Activated T-helper 9 cell treated with anti-CD3 and anti-CD28 coated beads, Interleukin-2, amount 50 U/mL, for 16 hours (primary cell): ENCODE measurements at regions not wholly inside any gene's neighbourhood (a gene's known extent, or its start where the extent isn't known, plus 50 kb on each side); places are given as distances from the start of the nearest gene placed in this dataset.

ENCODE experiments used
- DNase-seq: peaks from one replicate; pipeline ENCODE4 v3.0.0-alpha.2; 2020; ENCODE audit warnings: low read depth

GRCh38 chr16:11401161-11402050 lies 56.1 kb downstream of the RMI2 start:
- DNase-seq = no peak

DNA sequence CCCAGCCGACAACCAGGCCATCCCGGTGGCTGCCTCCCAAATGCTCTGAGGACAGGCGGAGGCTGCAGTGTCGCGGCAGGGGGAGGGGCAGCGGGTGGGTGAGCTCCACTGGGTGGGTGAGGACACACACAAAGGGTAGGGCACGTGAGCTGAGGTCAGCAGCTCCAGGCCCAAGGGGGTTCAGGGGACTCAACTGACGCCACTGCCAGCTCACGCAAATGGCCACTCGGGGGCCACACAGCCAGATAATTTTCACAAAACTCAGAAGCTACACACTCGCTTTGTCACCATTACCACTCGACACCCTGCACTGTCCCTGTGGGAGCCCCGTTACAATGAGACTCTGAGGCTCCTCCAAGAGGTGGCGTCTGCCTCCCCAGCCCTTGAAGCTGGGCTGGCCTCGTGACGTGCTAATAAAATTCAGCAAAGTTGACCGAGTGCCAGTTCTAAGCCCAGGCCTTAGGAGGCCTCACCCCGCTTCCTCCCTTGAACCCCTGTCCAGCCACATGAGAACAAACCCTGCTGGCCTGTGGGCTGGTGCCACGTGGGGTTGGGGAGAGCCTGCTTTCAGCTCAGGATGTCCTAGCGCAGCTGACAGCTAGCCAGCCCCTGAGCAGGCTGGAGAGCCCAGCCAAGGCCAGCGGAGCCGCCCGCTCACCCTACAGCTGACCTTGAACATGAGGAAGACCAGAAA lies 56.9 kb downstream of the RMI2 start:
- no peak for DNase-seq

- DNase-seq = no peak
Observed at GRCh38 chr16:11402745-11403533, 57.7 kb downstream of the RMI2 start.

DNA sequence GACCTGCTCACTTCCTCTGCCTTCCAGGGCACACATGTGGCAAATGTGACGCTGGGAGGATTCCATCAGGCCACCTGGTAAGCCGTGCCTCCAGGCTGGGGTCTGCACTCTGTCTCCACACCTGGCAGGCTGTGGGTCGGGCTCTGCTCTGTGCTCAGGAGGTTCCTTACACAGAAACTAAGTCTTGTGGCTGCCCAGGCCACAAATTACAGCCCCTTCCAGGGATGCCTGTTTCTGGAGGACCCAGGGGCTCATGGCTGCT lies 58.2 kb downstream of the RMI2 start:
- no peak for DNase-seq

- no peak for DNase-seq
Observed at GRCh38 chr16:11403920-11404319, 58.7 kb downstream of the RMI2 start.

DNA sequence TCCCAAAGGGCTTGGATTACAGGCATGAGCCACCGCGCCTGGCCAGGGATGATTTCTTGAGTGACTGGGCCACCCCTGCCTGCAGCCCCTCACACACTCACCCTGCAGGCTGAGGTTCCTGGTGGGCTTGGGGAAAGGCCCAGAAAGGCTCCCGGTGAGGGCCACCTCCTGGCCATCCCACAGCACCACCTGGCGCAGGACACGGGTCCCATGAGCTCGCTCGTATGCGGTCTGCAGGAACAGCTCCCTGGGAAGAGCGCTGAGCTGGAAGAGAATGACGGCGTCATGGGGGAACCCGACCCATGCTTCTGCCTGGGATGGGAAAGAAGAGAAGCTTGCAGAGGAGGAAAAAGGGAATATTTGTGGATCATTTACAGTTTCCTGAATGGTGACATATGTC lies 59.3 kb downstream of the RMI2 start:
- no peak for DNase-seq

- DNase-seq = peak; percentile 20
Observed at GRCh38 chr16:11405331-11406176, 60.3 kb downstream of the RMI2 start.

- DNase-seq = no peak
Observed at GRCh38 chr16:11406177-11406560, 60.9 kb downstream of the RMI2 start.

DNA sequence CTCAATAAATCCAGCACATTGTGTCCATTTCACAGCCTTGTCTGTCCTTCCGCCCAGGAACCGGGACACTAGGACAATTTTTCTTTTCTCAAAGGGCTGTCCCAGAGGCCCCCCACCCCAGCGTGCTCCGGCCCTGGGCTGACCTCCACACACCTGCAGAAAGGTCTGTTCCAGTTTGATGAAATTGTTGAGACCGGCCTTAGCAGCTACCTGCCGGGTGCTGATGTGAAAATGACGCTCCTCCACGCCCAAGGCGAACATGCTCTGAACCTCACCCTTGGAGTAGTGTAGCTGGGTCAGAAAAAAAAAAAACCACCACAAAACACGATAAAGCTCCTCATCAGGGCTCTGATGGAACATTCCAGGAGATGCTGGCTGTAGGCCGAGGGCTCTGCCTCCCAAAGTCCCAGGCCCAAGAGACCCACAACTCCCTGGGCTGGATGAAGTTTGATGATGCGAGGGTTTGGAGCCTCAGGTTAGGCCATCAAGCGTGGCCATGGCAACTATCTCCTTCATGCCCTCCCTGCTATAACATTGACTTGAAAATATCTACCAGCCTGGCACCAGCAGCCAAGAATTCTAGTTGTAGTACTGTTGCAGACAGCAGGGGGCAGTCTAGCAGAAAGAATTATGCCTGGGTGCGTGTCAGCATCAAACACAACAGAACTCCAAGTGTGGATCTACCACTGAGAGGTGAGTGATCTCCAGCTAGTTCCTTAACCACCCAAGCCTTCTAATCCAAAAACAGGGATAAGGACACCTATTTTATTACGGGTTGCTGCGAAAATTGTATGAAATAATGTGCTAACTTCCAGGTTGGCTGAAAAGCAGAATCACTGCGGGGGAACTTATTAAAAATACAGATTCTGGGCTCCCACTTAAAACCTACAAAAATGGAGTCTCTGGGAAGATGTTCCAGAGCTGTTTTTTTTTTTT lies 62.1 kb downstream of the RMI2 start:
- DNase-seq = peak; percentile 36

GRCh38 chr16:11408216-11408615 lies 63.0 kb downstream of the RMI2 start:
- no peak for DNase-seq

- DNase-seq = no peak
Observed at GRCh38 chr16:11409398-11409797, 64.1 kb downstream of the RMI2 start.

GRCh38 chr16:11410376-11411058 lies 65.3 kb downstream of the RMI2 start:
- DNase-seq = no peak

GRCh38 chr16:11411059-11411550 lies 65.8 kb downstream of the RMI2 start:
- DNase-seq = no peak

DNA sequence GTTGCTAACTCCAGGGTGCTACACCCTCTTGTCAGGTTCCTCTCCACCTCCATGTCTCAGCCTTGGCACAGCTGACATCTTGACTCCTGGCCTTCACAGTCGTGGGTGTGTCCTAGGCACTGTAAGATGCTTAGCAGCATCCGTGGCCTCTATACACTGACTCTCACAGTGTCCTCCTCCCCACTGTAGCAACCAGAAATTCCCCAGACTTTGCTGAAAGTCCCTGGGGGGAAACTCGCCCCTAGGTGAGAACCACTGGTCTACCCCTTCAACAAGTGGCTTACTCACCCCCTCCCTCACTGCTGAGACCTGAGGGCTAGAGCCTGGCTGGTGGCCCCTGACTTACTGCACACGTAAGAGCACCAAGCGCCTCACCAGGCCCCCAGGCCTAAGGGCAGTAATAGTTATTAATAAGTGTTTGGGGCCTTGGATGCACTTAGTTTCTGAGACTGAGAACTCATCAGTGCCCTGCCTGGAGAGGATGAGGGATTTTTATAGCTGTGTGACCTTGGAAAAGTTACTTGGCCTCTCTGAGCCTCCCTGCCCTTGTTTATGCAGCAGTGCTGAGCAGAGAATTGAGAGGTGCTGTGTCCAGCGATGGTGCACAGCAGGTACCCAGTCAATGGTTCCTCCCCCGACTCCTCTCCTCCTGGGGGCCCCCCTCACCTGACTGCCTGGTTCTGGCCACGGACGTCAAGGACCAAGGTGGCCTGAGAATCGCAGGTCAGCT lies 67.1 kb downstream of the RMI2 start:
- no peak for DNase-seq

DNA sequence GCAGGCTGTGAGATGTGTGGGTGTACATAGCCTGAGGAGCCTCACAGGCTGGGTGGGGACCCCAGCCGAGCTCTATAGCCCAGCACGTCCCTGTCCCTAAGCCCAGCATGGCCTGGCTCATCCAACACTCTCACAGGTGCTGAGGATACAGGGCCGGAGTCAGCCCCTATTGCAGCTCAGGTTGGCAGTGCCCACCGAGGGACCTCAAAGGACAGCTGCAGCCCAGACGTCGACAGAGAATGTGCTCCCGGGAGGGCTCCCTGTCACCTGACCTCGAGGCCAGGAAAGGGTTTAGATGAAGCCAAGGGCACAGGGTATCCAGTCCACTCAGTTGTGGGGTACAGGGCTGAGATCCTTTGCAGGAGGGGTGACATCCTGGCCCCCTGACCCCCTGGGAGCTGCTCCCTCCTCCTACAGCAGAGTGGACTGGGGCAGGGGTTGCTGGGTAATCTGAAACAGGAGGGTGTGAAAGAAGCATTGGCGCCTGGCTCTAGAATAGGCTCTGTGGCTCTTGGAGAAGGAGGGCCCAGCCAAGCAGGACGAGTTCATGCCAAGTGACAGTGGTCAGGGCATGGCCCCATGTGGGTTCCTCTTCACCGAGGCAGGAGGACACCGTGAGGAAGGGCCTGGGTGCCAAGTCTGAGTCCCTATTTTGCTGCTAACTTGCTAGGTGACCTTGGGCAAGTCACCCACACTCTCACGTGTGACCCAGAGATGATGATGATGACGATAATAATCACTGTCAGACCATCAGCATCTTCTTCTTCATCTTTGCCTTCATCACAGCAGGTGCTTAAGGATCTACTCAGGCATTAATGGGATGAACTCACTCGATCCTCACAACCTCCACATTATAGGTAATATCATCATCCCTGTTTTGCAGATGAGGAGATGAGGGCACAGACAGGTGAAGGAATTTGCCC lies 68.0 kb downstream of the RMI2 start:
- no peak for DNase-seq

DNA sequence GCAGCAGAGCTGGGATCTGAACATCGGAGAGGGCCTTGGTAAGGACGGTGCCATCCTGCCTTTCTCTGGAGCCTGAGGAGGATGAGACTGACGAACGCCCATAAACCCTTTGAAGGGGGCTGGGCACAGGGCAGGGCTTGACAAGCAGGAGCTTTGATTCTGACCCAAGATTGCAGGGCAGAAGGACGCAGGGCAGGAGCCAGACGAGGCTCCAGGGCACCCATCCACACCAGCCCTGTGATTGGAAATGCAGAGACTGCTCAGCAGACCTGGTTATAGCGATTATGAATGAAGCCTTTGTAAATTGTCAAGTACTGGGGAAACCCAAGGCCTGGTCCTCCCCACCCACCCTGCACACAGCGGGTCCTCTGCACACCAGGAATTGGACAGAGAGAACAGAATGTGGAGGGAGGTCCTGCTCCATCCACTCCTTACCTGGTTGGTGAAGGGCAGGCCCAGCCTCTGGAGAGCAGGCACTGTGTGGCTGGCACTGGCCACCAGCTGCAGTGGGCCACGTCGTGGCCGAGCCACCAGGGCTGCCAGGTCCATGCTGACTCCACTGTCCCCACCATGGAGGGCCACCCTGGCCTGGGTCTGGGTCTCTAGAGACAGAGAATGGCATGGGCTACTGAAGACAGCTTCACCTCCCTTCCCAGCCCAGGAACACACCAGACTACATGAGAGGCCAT lies 68.8 kb downstream of the RMI2 start:
- DNase-seq = no peak
